SK-N-SH treated with all-trans-retinoic acid at 6 μM for 48 hours (cell line): ENCODE measurements at regions not wholly inside any gene's neighbourhood (a gene's known extent, or its start where the extent isn't known, plus 50 kb on each side); places are given as distances from the start of the nearest gene placed in this dataset.

Experiments used
- CSRNP3 ChIP-seq: fragments of 250-450 bp; sonication (Bioruptor Pico); IDR thresholded peaks from 2 replicates; pipeline ENCODE4 v1.5.1; 2021; ENCODE audit warnings: mild to moderate bottlenecking, moderate library complexity
- ISL1 ChIP-seq: fragments of 250-450 bp; sonication (Bioruptor Pico); IDR thresholded peaks from 2 replicates; pipeline ENCODE4 v2.1.2; 2022; ENCODE audit warnings: mild to moderate bottlenecking, moderate library complexity
- POU6F1 ChIP-seq: fragments of 250-450 bp; sonication (Bioruptor Pico); IDR thresholded peaks from 2 replicates; pipeline ENCODE4 v1.8.0; 2021; ENCODE audit warnings: low read depth, mild to moderate bottlenecking, moderate library complexity, borderline replicate concordance
- RARB ChIP-seq: fragments of 250-450 bp; sonication (Bioruptor Pico); IDR thresholded peaks from 2 replicates; pipeline ENCODE4 v1.8.0; 2021; ENCODE audit warnings: mild to moderate bottlenecking, moderate library complexity
- ZFP30 ChIP-seq: fragments of 450-650 bp; formaldehyde crosslinking; IDR thresholded peaks from 2 replicates; pipeline ENCODE4 v1.5.0; 2022; ENCODE audit warnings: mild to moderate bottlenecking, moderate library complexity
- ZNF70 ChIP-seq: fragments of 450-650 bp; formaldehyde crosslinking; IDR thresholded peaks from 2 replicates; pipeline ENCODE4 v1.5.0; 2020; ENCODE audit warnings: mild to moderate bottlenecking, moderate library complexity

- TF ChIP-seq ISL1 (CRISPR knock-in tag) (no peak), RARB (CRISPR knock-in tag) (no peak), ZFP30 (no peak), ZNF70 (no peak), POU6F1 (CRISPR knock-in tag) (no peak), CSRNP3 (CRISPR knock-in tag) (no peak)
Observed at GRCh38 chr22:33204408-33204807, 146.2 kb upstream of the SYN3 start.
